ENCODE measurements at regions not wholly inside any gene's neighbourhood (a gene's known extent, or its start where the extent isn't known, plus 50 kb on each side); places are given as distances from the start of the nearest gene placed in this dataset.

GRCh38 chr4:24105327-24106038 is 215.6 kb upstream of the PPARGC1A start:
- H3K4me3 ChIP-seq (ENCODE audit: control insufficient read depth, low read depth, low read length), result peak overlapping the region; percentile 33

GRCh38 chr4:24104158-24104565 is 214.3 kb upstream of the PPARGC1A start:
- no peak for TF ChIP-seq CTCF (conservative IDR thresholded peaks at IDR 0.05; ENCODE audit: control insufficient read depth, insufficient read depth, low read depth, low read length)
- DNase-seq (ENCODE audit: low read depth), result peak; percentile 76
- no peak overlapping the region for H3K4me3 ChIP-seq (ENCODE audit: control insufficient read depth, low read depth, low read length)

More at GRCh38 chr4:24105327-24106038, 215.6 kb upstream of the PPARGC1A start:
- TF ChIP-seq CTCF (conservative IDR thresholded peaks at IDR 0.05; ENCODE audit: control insufficient read depth, insufficient read depth, low read depth, low read length), result peak; percentile 6
- peak; percentile 99 for DNase-seq (ENCODE audit: low read depth)

GRCh38 chr4:24103434-24104157 is 213.7 kb upstream of the PPARGC1A start:
- no peak for TF ChIP-seq CTCF (conservative IDR thresholded peaks at IDR 0.05; ENCODE audit: control insufficient read depth, insufficient read depth, low read depth, low read length)
- no peak overlapping the region for H3K4me3 ChIP-seq (ENCODE audit: control insufficient read depth, low read depth, low read length)
- peak; percentile 79 for DNase-seq (ENCODE audit: low read depth)

- DNase-seq (ENCODE audit: low read depth), result no peak
- TF ChIP-seq CTCF (conservative IDR thresholded peaks at IDR 0.05; ENCODE audit: control insufficient read depth, insufficient read depth, low read depth, low read length), result no peak
- H3K4me3 ChIP-seq (ENCODE audit: control insufficient read depth, low read depth, low read length), result no peak overlapping the region
Measured at GRCh38 chr4:24102621-24103020, 212.8 kb upstream of the PPARGC1A start.

GRCh38 chr4:24096603-24097002 is 206.8 kb upstream of the PPARGC1A start:
- DNase-seq (ENCODE audit: low read depth), result no peak
- no peak for TF ChIP-seq CTCF (conservative IDR thresholded peaks at IDR 0.05; ENCODE audit: control insufficient read depth, insufficient read depth, low read depth, low read length)
- no peak overlapping the region for H3K4me3 ChIP-seq (ENCODE audit: control insufficient read depth, low read depth, low read length)

- no peak for TF ChIP-seq CTCF (conservative IDR thresholded peaks at IDR 0.05; ENCODE audit: control insufficient read depth, insufficient read depth, low read depth, low read length)
- peak; percentile 33 for DNase-seq (ENCODE audit: low read depth)
Measured at GRCh38 chr4:24094726-24095125, 204.9 kb upstream of the PPARGC1A start.

More at GRCh38 chr4:24094726-24095125, 204.9 kb upstream of the PPARGC1A start:
- no peak overlapping the region for H3K4me3 ChIP-seq (ENCODE audit: control insufficient read depth, low read depth, low read length)
